ENCODE measurements at regions not wholly inside any gene's neighbourhood (a gene's known extent, or its start where the extent isn't known, plus 50 kb on each side); places are given as distances from the start of the nearest gene placed in this dataset.
"Not testable (repeated sequence)": the region's sequence is repeated elsewhere in the genome, so short reads cannot be mapped to it uniquely, and the experiment has no call there.

DNA sequence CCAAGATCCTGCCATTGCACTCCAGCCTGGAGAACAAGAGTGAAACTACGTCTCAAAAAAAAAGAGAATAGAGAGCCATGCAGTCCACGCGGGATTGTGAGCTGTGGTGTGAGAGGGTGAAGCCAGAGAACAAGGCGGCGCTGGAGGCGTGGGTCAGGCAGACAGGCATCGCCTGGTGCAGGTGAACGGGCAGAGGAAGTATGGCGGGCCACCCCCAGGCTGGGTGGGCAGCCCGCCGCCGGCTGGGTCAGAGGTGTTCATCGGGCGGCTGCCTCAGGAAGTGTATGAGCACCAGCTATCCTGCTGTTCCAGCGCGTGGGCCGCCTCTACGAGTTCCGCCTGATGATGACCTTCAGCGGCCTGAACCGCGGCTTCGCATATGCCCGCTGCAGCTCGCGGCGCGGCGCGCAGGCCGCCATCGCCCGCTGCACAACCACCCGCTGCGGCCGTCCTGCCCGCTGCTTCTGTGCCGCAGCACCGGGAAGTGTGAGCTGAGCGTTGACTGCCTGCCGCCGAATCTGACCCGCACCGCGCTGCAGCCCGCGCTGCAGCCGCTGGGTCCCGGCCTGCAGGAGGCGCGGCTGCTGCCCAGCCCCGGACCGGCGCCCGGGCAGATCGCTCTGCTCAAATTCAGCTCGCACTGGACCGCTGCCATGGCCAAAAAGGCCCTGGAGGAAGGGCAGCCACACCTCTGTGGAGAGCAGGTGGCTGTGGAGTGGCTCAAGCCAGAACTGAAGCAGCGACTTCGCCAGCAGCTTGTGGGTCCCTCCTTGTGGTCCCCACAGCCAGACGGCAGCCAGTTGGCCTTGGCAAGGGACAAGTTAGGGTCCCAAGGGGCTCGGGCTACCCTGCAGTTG lies 95.5 kb upstream of the PLEKHM1 start:
- DNase-seq (ENCODE audit: low read depth in 3 of 3), result not testable (repeated sequence)

GRCh38 chr17:45586651-45586934 lies 96.1 kb upstream of the PLEKHM1 start:
- DNase-seq (ENCODE audit: low read depth in 3 of 3), result not testable (repeated sequence)

GRCh38 chr17:45592433-45592923 lies 102.0 kb upstream of the PLEKHM1 start:
- peak; percentile 58 to 65 (median 60) for DNase-seq (ENCODE audit: low read depth in 3 of 3)

- not testable (repeated sequence) for DNase-seq (ENCODE audit: low read depth in 3 of 3)
These were observed 105.8 kb upstream of the PLEKHM1 start for GRCh38 chr17:45596347-45596746.

DNA sequence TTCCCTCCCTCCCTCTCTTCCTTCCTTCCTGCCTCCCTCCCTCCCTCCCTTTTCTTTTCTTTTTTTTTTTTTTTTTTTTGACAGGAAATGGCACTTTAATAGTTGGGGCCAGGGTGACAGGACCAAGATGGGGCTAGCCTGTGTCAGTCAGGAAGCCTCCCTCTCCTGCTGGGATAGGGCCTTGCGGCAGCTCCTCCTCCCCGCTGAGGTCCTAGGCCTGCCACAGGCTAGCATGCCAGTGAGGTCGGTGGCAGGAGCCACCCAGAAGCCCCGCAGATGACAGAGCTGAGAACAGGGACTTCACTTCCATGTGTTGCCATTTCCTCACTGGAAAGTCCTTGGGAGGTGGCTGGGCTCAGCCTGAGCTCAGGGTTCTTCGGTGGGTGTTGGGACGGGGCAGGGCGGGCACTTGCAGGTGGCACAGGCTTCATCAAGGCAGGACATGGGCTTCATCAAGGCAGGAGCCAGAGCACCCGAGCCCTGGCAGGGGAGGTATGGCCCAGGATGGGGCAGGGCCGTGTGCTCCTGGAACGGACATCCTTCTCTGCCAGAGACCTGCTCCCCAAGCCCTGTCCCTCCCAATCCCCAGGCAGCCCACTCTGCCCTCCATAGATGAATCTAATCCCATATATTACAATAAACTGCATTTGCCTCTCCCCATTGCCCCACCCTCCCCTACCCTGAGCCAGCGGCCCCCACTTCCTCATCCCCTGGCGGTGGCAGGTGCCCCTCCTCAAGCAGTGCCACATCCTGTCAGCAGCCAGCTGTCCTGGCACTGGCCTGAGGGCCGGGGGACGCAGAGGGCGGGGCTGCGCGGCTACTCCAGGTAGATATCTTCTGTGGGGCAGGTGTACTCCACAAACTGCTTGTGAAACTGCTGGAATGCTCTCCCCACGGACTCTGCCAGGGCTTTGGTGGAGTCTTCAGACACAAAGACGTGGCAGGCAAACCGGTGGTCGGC lies 109.8 kb upstream of the PLEKHM1 start:
- DNase-seq (ENCODE audit: low read depth in 3 of 3), result not testable (repeated sequence)

- not testable (repeated sequence) for DNase-seq (ENCODE audit: low read depth in 3 of 3)
These were observed 110.5 kb upstream of the PLEKHM1 start for GRCh38 chr17:45601013-45601412.

DNA sequence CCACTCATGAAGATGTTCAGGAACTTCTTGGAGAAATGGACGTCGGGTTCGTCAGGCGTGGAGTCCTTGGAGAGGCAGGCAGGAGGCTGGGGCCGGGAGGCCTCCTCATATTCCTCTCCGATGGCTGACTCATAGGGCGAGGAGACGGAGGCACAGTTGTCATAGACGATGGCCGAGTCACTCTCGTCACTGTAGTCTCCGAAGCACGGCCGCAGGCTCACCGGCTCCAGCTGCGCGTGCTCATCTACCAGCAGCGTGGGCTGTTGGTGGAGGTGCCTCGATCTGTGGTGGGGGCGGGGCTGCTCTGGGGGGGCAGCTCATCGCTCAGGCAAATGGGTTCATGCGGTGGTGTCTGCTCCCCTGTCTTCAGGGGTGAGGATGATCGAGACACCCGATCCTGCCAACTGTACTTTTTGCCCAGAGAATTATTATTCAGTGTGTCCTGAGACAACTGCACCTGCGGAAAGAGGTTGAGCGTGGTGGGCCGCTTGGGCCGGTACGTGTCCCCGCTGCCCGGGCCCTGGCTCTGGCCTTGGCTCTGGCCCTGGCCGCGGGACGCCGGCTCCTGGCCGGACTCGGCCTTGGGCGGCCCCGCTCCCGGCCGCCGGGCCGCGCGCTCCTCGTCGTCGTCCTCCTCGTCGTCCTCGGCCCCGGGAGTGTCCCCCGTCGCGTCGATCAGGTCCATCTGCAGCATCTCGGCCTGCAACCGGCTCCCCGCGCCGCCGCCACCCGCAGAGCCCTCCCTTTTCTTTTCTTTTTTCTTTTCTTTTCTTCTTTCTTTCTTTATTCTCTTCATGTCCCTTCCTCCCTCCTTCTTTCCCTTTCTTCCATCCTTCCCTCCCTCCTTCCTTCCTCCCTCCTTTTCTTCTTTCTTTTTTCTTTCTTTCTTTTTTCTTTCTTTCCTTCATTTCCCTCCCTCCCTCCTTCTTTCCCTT lies 111.4 kb upstream of the PLEKHM1 start:
- DNase-seq (ENCODE audit: low read depth in 3 of 3), result not testable (repeated sequence)

- not testable (repeated sequence) for DNase-seq (ENCODE audit: low read depth in 3 of 3)
These were observed 115.2 kb upstream of the PLEKHM1 start for GRCh38 chr17:45605751-45606150.

DNA sequence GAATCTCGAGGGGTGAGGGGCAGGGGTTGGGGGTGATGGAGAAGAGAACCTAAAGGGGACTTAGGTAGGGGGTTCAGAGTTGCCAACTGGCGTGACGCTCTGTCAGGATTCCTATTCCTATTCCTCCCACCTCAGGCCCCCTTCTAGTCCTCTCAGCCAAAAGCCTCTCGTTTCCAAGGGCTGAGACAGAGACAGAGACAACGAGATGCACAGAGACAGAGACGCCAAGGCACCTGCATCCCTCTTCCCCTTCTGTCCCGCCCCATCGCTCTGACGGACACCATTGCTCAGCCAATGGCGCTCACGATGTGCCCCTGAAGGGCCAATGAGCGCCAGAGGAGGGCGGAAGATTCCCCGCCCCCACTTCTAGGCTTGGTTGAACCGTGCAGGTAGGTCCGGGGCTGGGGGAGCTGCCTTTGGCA lies 129.5 kb upstream of the PLEKHM1 start:
- DNase-seq (ENCODE audit: low read depth in 3 of 3), result peak; percentile 67 to 85 (median 70)

GRCh38 chr17:45620468-45620867 lies 129.9 kb upstream of the PLEKHM1 start:
- peak in 1 of 3 experiments; percentile 39 for DNase-seq (ENCODE audit: low read depth in 3 of 3)

DNA sequence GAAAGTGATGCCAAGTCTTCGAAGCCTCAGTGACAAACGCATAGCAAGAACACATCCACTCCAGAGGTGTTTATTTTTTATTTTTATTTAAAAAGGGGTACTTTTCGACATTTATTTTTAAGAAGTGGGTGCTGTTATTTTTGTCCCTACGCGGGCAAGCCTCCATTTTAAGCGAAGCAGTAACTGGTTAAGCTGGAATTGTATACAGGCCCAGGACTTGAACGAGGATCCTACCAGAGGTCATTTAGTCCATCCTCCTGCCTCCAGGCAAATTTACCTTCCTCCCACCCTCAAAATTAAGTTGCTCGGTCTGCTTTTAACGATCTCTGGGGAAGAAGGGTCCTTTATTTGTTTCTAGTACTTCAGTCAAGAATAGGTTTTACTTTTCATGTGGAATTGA lies 130.6 kb upstream of the PLEKHM1 start:
- DNase-seq (ENCODE audit: low read depth in 3 of 3), result not testable (repeated sequence)

DNA sequence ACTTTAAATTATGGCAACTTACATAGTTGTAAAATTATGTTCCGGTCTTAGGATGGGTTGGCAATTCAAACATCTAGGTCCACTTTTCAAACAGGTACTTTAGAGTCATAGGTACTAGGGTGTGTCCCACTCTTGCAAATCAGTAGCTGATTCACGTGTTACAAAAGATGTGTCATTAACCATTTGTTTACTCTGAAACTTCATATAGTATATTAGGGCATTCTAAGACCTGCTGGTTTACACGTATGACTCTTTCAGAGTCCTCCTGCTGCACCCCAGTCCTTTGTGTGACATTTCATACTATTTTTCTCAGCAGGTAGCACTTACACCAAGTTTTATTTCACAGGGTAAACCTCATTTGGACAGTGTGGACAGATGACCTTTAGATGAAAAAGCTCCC lies 131.8 kb upstream of the PLEKHM1 start:
- DNase-seq (ENCODE audit: low read depth in 3 of 3), result not testable (repeated sequence)

DNA sequence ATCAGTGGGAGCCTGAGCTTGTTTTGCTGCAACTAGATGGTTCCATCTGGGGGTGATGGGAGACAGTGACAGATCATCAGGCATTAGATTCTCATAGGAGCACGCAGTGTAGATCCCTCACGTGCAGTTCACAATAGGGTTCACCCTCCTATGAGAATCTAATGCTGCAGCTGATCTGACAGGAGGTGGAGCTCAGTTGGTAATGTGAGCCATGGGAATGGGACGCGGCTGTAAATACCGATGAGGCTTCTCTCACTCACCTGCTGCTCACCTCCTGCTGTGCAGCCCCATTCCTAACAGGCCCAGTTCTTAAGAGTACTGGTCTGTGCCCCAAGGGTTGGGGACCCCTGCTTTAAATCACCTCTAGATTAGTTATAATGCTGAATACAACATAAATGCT lies 137.5 kb upstream of the PLEKHM1 start:
- DNase-seq (ENCODE audit: low read depth in 3 of 3), result no peak

DNA sequence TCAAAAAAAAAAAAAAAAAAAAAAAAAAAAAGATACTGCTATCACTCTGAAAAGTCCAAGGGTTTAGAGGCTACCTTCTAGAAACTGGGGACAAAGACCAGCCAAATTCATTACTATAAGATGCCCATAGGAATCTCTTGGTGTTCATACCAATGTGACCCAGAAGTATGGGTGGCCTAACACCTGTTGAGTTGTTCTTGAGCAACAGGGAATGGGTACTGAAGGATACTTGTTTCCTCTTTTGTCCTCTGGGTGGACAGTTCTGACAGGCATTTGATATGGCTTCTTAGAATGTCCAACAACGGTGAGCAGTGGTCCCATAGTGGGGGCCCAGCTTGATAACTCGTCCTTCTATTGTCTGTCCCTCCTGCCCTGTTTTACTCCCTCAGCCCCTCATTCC lies 141.4 kb upstream of the PLEKHM1 start:
- DNase-seq (ENCODE audit: low read depth in 3 of 3), result no peak

- no peak for DNase-seq (ENCODE audit: low read depth in 3 of 3)
These were observed 144.7 kb upstream of the CRHR1 start for GRCh38 chr17:45639297-45639849.

- DNase-seq (ENCODE audit: low read depth in 3 of 3), result peak; percentile 52 to 56 (median 56)
These were observed 143.8 kb upstream of the CRHR1 start for GRCh38 chr17:45640141-45640850.

GRCh38 chr17:45641541-45641940 lies 142.6 kb upstream of the CRHR1 start:
- DNase-seq (ENCODE audit: low read depth in 3 of 3), result no peak

- no peak for DNase-seq (ENCODE audit: low read depth in 3 of 3)
These were observed 140.5 kb upstream of the CRHR1 start for GRCh38 chr17:45643591-45643990.

DNA sequence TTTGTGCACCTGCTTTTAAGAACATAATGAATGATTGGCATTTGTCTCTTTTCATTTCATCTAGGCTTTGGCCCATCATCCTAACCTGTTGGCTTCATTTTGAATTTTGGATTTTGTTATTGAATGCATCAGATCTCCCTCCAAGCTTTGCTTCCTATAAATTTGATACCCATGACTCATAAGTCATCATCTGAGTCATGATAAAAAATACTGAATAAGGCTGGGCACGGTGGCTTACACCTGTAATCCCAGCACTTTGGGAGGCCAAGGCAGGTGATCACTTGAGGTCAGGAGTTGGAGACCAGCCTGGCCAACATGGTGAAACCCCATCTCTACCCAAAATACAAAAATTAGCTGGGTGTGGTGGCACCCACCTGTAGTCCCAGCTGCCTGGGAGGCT lies 139.5 kb upstream of the CRHR1 start:
- DNase-seq (ENCODE audit: low read depth in 3 of 3), result not testable (repeated sequence)

DNA sequence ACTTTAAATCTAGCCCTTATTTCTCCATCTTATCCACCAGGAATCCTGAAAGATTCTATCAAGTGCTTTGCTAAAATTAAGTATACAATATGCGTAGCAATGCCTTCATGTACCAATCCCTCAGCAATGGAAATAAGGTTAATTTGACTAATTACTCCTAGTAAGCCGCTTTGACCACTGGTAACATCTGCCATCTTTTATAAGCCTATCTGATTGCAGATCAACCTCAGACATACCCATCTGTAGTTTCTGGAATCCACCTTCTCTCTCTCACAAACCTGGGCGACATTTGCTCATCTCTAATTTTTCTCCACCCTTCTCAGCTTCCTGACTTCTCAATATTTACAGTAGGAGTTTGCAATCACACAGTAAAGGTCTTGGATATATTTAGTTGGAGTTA lies 138.8 kb upstream of the CRHR1 start:
- DNase-seq (ENCODE audit: low read depth in 3 of 3), result no peak

All from stimulated activated CD4-positive, alpha-beta T cell treated with anti-CD3 and anti-CD28 coated beads, TNF-alpha, amount 100 ng/mL, for 4 hours (primary cell).